PC-9 (cell line): ENCODE measurements at regions not wholly inside any gene's neighbourhood (a gene's known extent, or its start where the extent isn't known, plus 50 kb on each side); places are given as distances from the start of the nearest gene placed in this dataset.

ENCODE experiments used
- BruUV-seq: library from RNA; stranded (reverse); fragments of 400-500 nt; replicated peaks from 2 replicates; lab custom pipeline; 2021; lab: Mats Ljungman, UMichigan
- CTCF ChIA-PET: fragments of 300-600 bp; sonication (Branson Sonifier 250); formaldehyde crosslinking; loops from one replicate; lab custom pipeline; 2022; ENCODE audit warnings: antibody characterized with exemption; lab: Charles Lee
- POLR2A ChIA-PET: fragments of 300-600 bp; sonication (Branson Sonifier 250); formaldehyde crosslinking; loops from one replicate; lab custom pipeline; 2022; ENCODE audit warnings: antibody characterized with exemption; ENCODE audit not compliant: unreplicated experiment; lab: Charles Lee
- DNase-seq, 2 experiments: peaks; one replicate each; pipeline versions ENCODE4 v3.0.0 to v3.0.0-alpha.2; 2015 to 2022; ENCODE audit warnings: mixed read lengths in 1 of 2
- H2AFZ ChIP-seq: fragments of 200-600 bp; sonication (generic); 2 replicates; pipeline ENCODE4 v1.8.1; 2017; ENCODE audit warnings: antibody characterized with exemption
- H3F3A ChIP-seq: fragments of 200-600 bp; sonication (generic); 2 replicates; pipeline ENCODE4 v1.8.1; 2017; ENCODE audit warnings: antibody characterized with exemption, mild to moderate bottlenecking, low read depth; ENCODE audit not compliant: insufficient read depth
- H3K27ac ChIP-seq: fragments of 200-600 bp; sonication (generic); 2 replicates; pipeline ENCODE4 v1.6.1; 2016; ENCODE audit warnings: mixed run types
- H3K27me3 ChIP-seq: fragments of 200-600 bp; sonication (generic); 2 replicates; pipeline ENCODE4 v1.6.1; 2016; ENCODE audit warnings: low read depth, mixed run types; ENCODE audit not compliant: insufficient read depth
- H3K36me3 ChIP-seq: fragments of 200-600 bp; sonication (generic); 2 replicates; pipeline ENCODE4 v1.6.1; 2016; ENCODE audit warnings: low read depth, mixed run types
- H3K4me1 ChIP-seq: fragments of 200-600 bp; sonication (generic); replicated peaks from 2 replicates; pipeline ENCODE4 v1.6.1; 2016; ENCODE audit warnings: mixed run types; ENCODE audit not compliant: insufficient read depth
- H3K4me2 ChIP-seq: fragments of 200-600 bp; sonication (generic); 2 replicates; pipeline ENCODE4 v1.6.1; 2017; ENCODE audit warnings: mixed run types
- H3K4me3 ChIP-seq: fragments of 200-600 bp; sonication (generic); 2 replicates; pipeline ENCODE4 v1.6.1; 2016; ENCODE audit warnings: mixed run types
- H3K79me2 ChIP-seq: fragments of 200-600 bp; sonication (generic); 2 replicates; pipeline ENCODE4 v1.6.1; 2017; ENCODE audit warnings: low read depth, mixed run types
- H3K9me2 ChIP-seq: fragments of 200-600 bp; sonication (generic); 2 replicates; pipeline ENCODE4 v1.8.1; 2017; ENCODE audit warnings: mild to moderate bottlenecking; ENCODE audit not compliant: insufficient read depth
- H3K9me3 ChIP-seq: fragments of 200-600 bp; sonication (generic); 2 replicates; pipeline ENCODE4 v1.8.1; 2016; ENCODE audit warnings: low read depth; ENCODE audit not compliant: insufficient read depth
- H4K20me1 ChIP-seq: fragments of 200-600 bp; sonication (generic); 2 replicates; pipeline ENCODE4 v1.8.1; 2017; ENCODE audit not compliant: insufficient read depth
- EZH2 ChIP-seq: fragments of 200-600 bp; sonication (generic); IDR thresholded peaks from 2 replicates; pipeline ENCODE4 v1.8.0; 2017; ENCODE audit warnings: antibody characterized with exemption, low read depth
- intact Hi-C: fragments of 100-400 bp; cut with micrococcal nuclease; formaldehyde crosslinking; loops from one replicate; pipeline ENCODE4 v1.10.0; 2022; ENCODE audit not compliant: unreplicated experiment
- TF ChIP-seq, protein P1 (sequence below): fragments of 200-600 bp; sonication (generic); conservative IDR thresholded peaks from 2 replicates; pipeline ENCODE4 v1.6.1; 2017; ENCODE audit warnings: mixed run types, antibody characterized with exemption, mild to moderate bottlenecking, moderate library complexity

DNA sequence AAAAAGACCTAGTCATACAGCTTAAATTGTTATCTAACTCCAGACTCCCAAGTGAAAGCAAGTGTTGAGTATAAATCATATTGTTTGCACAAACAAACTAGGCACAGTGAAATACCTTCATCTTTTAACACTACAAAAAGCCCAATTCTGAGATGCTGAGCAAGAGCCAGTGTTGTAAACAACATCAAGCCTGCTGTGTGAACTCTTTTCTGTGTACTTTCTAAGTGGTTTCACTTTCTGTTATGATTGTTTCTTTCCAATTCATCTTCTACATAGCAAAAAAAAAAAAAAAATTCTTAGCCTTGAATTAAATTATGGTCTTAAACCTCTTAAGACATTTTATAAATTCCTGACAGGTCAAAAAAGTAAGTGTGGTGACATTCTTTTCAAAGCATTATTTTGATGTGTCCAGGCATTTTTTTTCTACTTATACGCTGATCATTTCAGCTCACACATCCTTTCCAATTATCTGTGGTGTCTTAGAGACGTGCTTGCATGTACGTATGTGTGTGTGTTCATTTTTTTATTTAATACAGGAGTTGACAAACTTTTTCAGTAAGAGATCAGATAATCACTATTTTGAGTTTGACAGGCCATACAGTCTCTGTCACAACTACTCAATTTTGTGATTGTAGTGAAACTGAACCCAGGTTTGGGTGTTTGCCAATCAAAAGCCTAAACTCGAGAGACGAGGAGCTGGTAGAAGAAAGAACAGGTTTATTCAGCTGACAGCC, 556.1 kb downstream of the CDH9 start:
- Histone ChIP-seq H3K9me2 (no peaks in the 10 kb centered on the region), H3F3A (no peaks in the 10 kb centered on the region), H3K4me2 (no peak overlapping the region), H3K4me1 (no peaks in the 10 kb centered on the region), H3K4me3 (no peak overlapping the region), H2AFZ (0 out of 2 replicates have a peak overlapping the region, but pooled peaks have one; percentile 13), H3K27me3 (no peaks in the 10 kb centered on the region), H3K79me2 (no peaks in the 10 kb centered on the region), H3K9me3 (no peaks in the 10 kb centered on the region), H4K20me1 (no peaks in the 10 kb centered on the region), H3K36me3 (no peaks in the 10 kb centered on the region), H3K27ac (no peak overlapping the region)
- TF ChIP-seq, protein P1, sequence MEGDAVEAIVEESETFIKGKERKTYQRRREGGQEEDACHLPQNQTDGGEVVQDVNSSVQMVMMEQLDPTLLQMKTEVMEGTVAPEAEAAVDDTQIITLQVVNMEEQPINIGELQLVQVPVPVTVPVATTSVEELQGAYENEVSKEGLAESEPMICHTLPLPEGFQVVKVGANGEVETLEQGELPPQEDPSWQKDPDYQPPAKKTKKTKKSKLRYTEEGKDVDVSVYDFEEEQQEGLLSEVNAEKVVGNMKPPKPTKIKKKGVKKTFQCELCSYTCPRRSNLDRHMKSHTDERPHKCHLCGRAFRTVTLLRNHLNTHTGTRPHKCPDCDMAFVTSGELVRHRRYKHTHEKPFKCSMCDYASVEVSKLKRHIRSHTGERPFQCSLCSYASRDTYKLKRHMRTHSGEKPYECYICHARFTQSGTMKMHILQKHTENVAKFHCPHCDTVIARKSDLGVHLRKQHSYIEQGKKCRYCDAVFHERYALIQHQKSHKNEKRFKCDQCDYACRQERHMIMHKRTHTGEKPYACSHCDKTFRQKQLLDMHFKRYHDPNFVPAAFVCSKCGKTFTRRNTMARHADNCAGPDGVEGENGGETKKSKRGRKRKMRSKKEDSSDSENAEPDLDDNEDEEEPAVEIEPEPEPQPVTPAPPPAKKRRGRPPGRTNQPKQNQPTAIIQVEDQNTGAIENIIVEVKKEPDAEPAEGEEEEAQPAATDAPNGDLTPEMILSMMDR = no peak
- no peak for TF ChIP-seq EZH2
- no TSS peak for BruUV-seq
- ChIA-PET CTCF (interaction anchor here (0.7 kb wide), 1 partner anchor 1924 kb away, joined by 5 read pairs; no protein-coding TSS in a partner anchor), POLR2A (interaction anchor here (0.7 kb wide), 1 partner anchor 1380 kb away, joined by 3 read pairs; no protein-coding TSS in a partner anchor)
- no peak for DNase-seq
- intact Hi-C loops = loop anchor here (5.0 kb wide), 1 partner anchor 1850 kb away; no protein-coding TSS in a partner anchor

GRCh38 chr5:26470439-26470838, 567.9 kb downstream of the CDH9 start:
- Histone ChIP-seq H2AFZ (no peak overlapping the region), H4K20me1 (peaks cover 5% of the 10 kb centered on the region; the same call in 1 of the 2 replicates), H3K4me3 (no peak overlapping the region), H3K9me2 (no peaks in the 10 kb centered on the region), H3K79me2 (no peaks in the 10 kb centered on the region), H3K4me1 (no peaks in the 10 kb centered on the region), H3K4me2 (no peak overlapping the region), H3K27me3 (no peaks in the 10 kb centered on the region), H3K36me3 (no peaks in the 10 kb centered on the region), H3K9me3 (no peaks in the 10 kb centered on the region), H3K27ac (no peak overlapping the region), H3F3A (no peaks in the 10 kb centered on the region; the same call in 1 of the 2 replicates)
- TF ChIP-seq, protein P1 = no peak
- TF ChIP-seq EZH2 = no peak
- intact Hi-C loops = no loop called here
- BruUV-seq = no TSS peak
- DNase-seq = no peak
- CTCF ChIA-PET = no interaction called here
- POLR2A ChIA-PET = no interaction called here

- Histone ChIP-seq H4K20me1 (no peaks in the 10 kb centered on the region; the same call in 1 of the 2 replicates), H3F3A (no peaks in the 10 kb centered on the region)
Measured at GRCh38 chr5:26439121-26439520, 599.3 kb downstream of the CDH9 start.

More at GRCh38 chr5:26439121-26439520, 599.3 kb downstream of the CDH9 start:
- Histone ChIP-seq H3K27ac (no peak overlapping the region), H3K4me2 (no peak overlapping the region), H3K4me3 (no peak overlapping the region), H3K9me3 (no peaks in the 10 kb centered on the region), H3K79me2 (no peaks in the 10 kb centered on the region), H3K36me3 (no peaks in the 10 kb centered on the region), H3K27me3 (no peaks in the 10 kb centered on the region), H2AFZ (no peak overlapping the region), H3K4me1 (no peaks in the 10 kb centered on the region), H3K9me2 (no peaks in the 10 kb centered on the region)
- no TSS peak for BruUV-seq
- intact Hi-C loops = no loop called here
- POLR2A ChIA-PET = no interaction called here
- no peak for DNase-seq
- CTCF ChIA-PET = no interaction called here
- TF ChIP-seq EZH2 = no peak
- TF ChIP-seq, protein P1 = no peak
